ENCODE measurements at regions not wholly inside any gene's neighbourhood (a gene's known extent, or its start where the extent isn't known, plus 50 kb on each side); places are given as distances from the start of the nearest gene placed in this dataset.

DNA sequence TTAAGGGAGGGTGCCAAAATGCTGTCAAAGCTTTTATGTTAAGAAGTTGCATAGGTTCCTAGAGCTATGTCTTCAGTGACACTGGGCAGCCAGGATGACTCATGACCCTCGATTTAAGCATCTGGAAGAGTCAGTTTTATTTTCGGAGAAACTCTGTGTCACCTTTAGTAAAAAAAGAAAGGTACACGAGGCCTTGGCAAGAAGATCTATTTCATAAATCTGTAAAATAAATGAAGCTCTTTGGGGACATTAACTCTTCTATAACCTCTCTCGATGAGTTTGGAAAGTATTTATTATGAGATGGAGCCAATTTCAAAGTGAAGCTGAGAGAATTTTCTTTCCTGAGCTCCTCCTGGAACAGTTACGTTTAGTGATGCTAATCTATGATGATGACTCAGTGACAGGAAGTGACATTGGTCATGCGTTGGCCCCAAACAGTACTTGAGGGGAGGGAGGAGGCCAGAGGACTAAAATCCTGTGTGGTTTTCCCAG lies 156.5 kb downstream of the HLX start:
- H3K4me3 Mint-ChIP-seq: no peak overlapping the region
- no peaks in the 10 kb centered on the region for H3K4me1 ChIP-seq (ENCODE audit: control insufficient read depth, insufficient read depth, low read length)
- no peaks in the 10 kb centered on the region for H3K9me3 ChIP-seq (ENCODE audit: control insufficient read depth, insufficient read depth, low read length)
- peaks cover 4 to 5% of the 10 kb centered on the region in 2 donors for H3K9me3 Mint-ChIP-seq
- DNase-seq: no peak
- H3K36me3 Mint-ChIP-seq: no peaks in the 10 kb centered on the region
- H3K4me1 Mint-ChIP-seq: no peaks in the 10 kb centered on the region
- H3K27ac ChIP-seq (ENCODE audit: low read length): no peak overlapping the region
- TF ChIP-seq, protein P1, sequence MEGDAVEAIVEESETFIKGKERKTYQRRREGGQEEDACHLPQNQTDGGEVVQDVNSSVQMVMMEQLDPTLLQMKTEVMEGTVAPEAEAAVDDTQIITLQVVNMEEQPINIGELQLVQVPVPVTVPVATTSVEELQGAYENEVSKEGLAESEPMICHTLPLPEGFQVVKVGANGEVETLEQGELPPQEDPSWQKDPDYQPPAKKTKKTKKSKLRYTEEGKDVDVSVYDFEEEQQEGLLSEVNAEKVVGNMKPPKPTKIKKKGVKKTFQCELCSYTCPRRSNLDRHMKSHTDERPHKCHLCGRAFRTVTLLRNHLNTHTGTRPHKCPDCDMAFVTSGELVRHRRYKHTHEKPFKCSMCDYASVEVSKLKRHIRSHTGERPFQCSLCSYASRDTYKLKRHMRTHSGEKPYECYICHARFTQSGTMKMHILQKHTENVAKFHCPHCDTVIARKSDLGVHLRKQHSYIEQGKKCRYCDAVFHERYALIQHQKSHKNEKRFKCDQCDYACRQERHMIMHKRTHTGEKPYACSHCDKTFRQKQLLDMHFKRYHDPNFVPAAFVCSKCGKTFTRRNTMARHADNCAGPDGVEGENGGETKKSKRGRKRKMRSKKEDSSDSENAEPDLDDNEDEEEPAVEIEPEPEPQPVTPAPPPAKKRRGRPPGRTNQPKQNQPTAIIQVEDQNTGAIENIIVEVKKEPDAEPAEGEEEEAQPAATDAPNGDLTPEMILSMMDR (IDR thresholded peaks at IDR 0.05): no peak
- no peaks in the 10 kb centered on the region for H3K27me3 Mint-ChIP-seq (ENCODE audit: low read depth in 2 of 2)
- H3K4me3 ChIP-seq (ENCODE audit: low read length): no peak overlapping the region
- H3K36me3 ChIP-seq (ENCODE audit: control insufficient read depth, insufficient read depth, low read length): no peaks in the 10 kb centered on the region
- no peak overlapping the region for H3K27ac Mint-ChIP-seq
- WGBS (ENCODE audit: insufficient coverage): 37% methylated on average over 4 of the region's 6 CpGs
- no peak for ATAC-seq
- H3K27me3 ChIP-seq (ENCODE audit: control insufficient read depth, insufficient read depth, low read length): no peaks in the 10 kb centered on the region
- intact Hi-C loops (cut with micrococcal nuclease): no loop called here

- intact Hi-C loops (cut with micrococcal nuclease): no loop called here
- ATAC-seq (no peak), DNase-seq (no peak)
These were observed 160.4 kb downstream of the HLX start for GRCh38 chr1:221039616-221040015.

GRCh38 chr1:221040101-221040500 lies 160.9 kb downstream of the HLX start:
- intact Hi-C loops (cut with micrococcal nuclease): no loop called here
- H3K9me3 ChIP-seq (ENCODE audit: control insufficient read depth, insufficient read depth, low read length): no peaks in the 10 kb centered on the region
- no peaks in the 10 kb centered on the region for H3K36me3 ChIP-seq (ENCODE audit: control insufficient read depth, insufficient read depth, low read length)
- no peak overlapping the region for H3K4me3 ChIP-seq (ENCODE audit: low read length)
- H3K4me1 ChIP-seq (ENCODE audit: control insufficient read depth, insufficient read depth, low read length): no peaks in the 10 kb centered on the region
- H3K27me3 ChIP-seq (ENCODE audit: control insufficient read depth, insufficient read depth, low read length): no peaks in the 10 kb centered on the region
- H3K27ac ChIP-seq (ENCODE audit: low read length): no peak overlapping the region
- Mint-ChIP-seq H3K4me3 (no peak overlapping the region), H3K27me3 (ENCODE audit: low read depth in 2 of 2) (no peaks in the 10 kb centered on the region), H3K9me3 (peaks cover 4 to 5% of the 10 kb centered on the region in 2 donors), H3K36me3 (no peaks in the 10 kb centered on the region), H3K4me1 (no peaks in the 10 kb centered on the region), H3K27ac (no peak overlapping the region)
- TF ChIP-seq, protein P1 (IDR thresholded peaks at IDR 0.05): no peak
- DNase-seq: no peak
- WGBS (ENCODE audit: insufficient coverage): no CpG with 5 or more reads among the region's 1 CpG
- no peak for ATAC-seq

More at GRCh38 chr1:221039616-221040015, 160.4 kb downstream of the HLX start:
- H3K36me3 Mint-ChIP-seq: no peaks in the 10 kb centered on the region
- no peak overlapping the region for H3K27ac Mint-ChIP-seq
- Histone ChIP-seq H3K27me3 (ENCODE audit: control insufficient read depth, insufficient read depth, low read length) (no peaks in the 10 kb centered on the region), H3K36me3 (ENCODE audit: control insufficient read depth, insufficient read depth, low read length) (no peaks in the 10 kb centered on the region), H3K27ac (ENCODE audit: low read length) (no peak overlapping the region), H3K9me3 (ENCODE audit: control insufficient read depth, insufficient read depth, low read length) (no peaks in the 10 kb centered on the region), H3K4me3 (ENCODE audit: low read length) (no peak overlapping the region), H3K4me1 (ENCODE audit: control insufficient read depth, insufficient read depth, low read length) (no peaks in the 10 kb centered on the region)
- no peaks in the 10 kb centered on the region for H3K27me3 Mint-ChIP-seq (ENCODE audit: low read depth in 2 of 2)
- TF ChIP-seq, protein P1 (IDR thresholded peaks at IDR 0.05): no peak
- no peak overlapping the region for H3K4me3 Mint-ChIP-seq
- no peaks in the 10 kb centered on the region for H3K4me1 Mint-ChIP-seq
- H3K9me3 Mint-ChIP-seq: peaks cover 4 to 5% of the 10 kb centered on the region in 2 donors
- WGBS (ENCODE audit: insufficient coverage): 70% methylated on average over 1 of the region's 1 CpG

- TF ChIP-seq, protein P1 (IDR thresholded peaks at IDR 0.05): no peak
- Mint-ChIP-seq H3K36me3 (no peaks in the 10 kb centered on the region), H3K4me1 (no peaks in the 10 kb centered on the region), H3K27ac (no peak overlapping the region), H3K4me3 (no peak overlapping the region), H3K9me3 (peaks cover 4 to 5% of the 10 kb centered on the region in 2 donors), H3K27me3 (ENCODE audit: low read depth in 2 of 2) (no peaks in the 10 kb centered on the region)
- no peaks in the 10 kb centered on the region for H3K4me1 ChIP-seq (ENCODE audit: control insufficient read depth, insufficient read depth, low read length)
- no peaks in the 10 kb centered on the region for H3K36me3 ChIP-seq (ENCODE audit: control insufficient read depth, insufficient read depth, low read length)
- 96% methylated on average over 2 of the region's 2 CpGs for WGBS (ENCODE audit: insufficient coverage)
- no peaks in the 10 kb centered on the region for H3K27me3 ChIP-seq (ENCODE audit: control insufficient read depth, insufficient read depth, low read length)
- DNase-seq: no peak
- H3K9me3 ChIP-seq (ENCODE audit: control insufficient read depth, insufficient read depth, low read length): no peaks in the 10 kb centered on the region
- no peak for ATAC-seq
- no peak overlapping the region for H3K27ac ChIP-seq (ENCODE audit: low read length)
- intact Hi-C loops (cut with micrococcal nuclease): no loop called here
- no peak overlapping the region for H3K4me3 ChIP-seq (ENCODE audit: low read length)
These were observed 161.5 kb downstream of the HLX start for GRCh38 chr1:221040691-221041285.

Data from natural killer cell (primary cell).